Activated CD8-positive, alpha-beta memory T cell treated with anti-CD3 and anti-CD28 coated beads, Interleukin-2, amount 50 U/mL, for 48 hours (primary cell): ENCODE measurements at regions not wholly inside any gene's neighbourhood (a gene's known extent, or its start where the extent isn't known, plus 50 kb on each side); places are given as distances from the start of the nearest gene placed in this dataset.

Experiments used
- DNase-seq: peaks from one replicate; pipeline ENCODE4 v3.0.0-alpha.2; 2020

DNA sequence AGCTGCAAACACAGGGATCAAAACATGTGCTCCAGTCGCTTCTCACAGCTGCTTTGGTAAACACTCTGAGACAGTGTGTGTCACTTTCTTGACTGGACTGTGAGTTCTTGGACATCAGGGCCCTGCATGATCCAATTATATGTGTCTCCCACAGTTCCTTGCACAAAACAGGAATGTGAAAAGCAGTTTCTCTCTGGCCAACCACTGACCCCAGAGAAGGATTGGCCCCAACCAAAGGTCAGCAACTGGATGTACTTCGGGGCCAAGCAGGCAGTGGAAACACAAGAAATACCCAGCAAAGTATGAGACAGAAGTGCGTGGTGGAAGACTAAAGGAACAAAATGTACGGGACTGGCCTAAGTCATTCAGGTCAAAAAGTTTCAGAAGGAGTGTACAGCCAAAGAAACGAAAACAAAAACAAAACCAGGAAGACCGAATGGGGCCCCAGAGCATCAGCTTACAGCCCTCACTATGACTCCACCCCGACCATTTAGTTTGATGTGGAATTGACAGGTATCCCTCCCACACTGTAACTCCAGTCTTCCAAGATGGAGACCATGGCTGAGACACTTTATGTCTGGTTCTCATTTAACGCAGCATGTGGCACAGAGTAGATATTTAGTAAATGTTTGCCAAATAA lies 76.7 kb upstream of the LPP start:
- no peak for DNase-seq

DNA sequence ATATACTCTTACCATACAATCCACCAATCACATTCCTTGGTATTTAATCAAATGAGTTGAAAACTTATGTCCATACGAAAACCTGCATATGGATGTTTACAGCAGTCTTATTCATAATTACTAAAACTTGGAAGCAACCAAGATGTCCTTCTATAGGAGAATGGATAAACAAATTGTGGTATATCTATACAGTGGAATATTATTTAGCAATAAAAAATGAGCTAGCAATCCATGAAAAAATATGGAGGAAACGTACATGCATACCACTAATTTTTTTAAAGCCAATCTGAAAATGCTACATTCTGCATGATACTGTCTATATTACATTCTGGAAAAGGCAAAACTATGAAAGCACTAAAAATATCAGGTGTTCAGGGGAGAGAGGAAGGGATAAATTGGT lies 73.9 kb upstream of the LPP start:
- DNase-seq, result no peak

DNA sequence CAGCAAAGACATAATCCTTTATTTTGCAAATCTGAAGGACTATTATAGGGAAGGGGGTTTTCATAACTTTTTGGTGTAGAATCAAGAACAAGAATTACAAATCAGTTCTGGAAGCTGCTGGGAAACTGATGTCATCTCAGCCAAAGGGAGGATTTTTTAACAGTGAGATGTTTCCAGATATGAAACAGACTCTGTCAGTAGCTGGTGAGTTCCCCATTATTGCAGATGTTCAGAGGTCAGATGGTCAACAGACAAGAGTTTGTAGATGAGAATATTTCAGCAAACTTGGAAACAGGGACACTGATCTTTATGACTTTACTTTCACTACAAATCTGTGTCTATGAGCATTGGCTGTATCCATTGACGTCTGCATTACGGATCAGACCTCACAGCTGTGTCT lies 71.9 kb upstream of the LPP start:
- no peak for DNase-seq

DNA sequence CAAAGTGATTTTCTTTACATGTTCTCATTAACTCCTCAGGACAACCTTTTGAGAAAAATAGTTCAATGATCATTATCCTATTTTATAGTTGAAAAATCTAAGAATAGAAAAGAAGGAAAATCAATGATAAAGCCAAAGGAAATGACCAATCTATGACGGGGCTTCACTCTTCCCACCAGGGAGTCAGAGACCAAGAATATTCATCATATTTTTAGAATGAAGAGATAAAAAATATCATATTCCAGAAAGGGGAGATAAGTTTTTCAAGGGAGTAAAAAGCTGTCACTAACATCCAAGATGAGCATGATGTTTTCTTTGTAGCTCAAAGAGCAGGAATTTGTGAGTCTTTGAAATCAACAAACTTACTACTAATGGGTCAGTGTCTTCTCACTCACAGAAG lies 71.5 kb upstream of the LPP start:
- DNase-seq, result no peak

DNA sequence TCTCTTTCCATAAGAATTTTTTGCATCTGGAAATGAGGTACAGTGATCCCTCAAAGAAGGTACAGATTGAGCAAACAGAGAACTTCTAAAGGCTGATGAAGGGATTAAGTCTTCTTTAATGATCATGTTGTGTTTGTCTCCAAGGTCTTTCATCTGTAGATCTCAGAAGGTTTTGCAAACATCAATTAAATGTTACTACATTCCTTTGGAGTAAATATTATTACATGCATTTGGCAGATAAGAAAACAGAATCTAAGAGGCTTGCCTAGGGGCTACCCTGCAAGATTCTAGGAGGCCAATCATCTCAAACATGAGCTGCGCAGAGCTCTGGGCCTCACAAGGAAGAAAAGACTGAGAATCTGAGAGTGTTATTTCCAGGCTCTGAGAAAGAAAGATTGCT lies 70.9 kb upstream of the LPP start:
- DNase-seq, result no peak

DNA sequence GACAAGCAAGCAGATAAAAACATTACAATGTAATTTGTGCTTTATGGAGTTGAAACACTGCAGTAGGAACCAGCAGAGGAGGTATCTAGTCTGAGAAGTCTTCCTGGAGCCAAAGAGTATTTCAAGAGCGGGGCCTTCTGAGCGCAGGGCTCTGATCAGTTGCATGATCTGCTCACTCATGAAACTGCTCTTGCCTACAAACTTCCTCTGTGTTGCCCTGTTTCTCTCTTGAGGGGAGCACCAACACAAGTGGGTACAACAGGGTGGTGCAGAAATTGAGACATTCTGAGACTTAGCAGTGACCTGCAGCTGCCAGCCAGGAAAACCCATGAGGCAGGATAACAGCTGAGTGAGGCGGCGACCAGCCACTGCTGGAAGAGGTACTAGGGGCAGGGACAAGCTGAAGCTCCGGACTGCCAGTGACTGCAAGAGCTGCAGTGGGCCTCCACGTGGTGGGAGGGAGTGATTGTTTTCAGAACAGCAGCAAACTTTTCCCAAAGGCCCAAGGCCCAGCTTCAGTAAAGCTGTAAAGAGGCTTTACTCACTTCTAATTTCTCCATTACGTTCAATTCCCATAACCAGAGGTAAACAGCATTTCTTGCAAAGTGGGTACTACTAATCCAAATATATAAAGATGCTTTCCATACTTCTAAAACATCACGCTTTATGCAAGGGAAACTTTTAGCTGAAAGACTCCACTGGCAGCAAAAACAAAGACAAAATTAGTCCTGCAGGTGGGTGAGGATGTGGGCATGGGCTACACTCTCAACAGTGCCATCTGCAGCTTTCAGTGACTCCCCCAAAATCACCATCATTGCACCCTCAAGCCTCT lies 69.0 kb upstream of the LPP start:
- DNase-seq, result no peak

DNA sequence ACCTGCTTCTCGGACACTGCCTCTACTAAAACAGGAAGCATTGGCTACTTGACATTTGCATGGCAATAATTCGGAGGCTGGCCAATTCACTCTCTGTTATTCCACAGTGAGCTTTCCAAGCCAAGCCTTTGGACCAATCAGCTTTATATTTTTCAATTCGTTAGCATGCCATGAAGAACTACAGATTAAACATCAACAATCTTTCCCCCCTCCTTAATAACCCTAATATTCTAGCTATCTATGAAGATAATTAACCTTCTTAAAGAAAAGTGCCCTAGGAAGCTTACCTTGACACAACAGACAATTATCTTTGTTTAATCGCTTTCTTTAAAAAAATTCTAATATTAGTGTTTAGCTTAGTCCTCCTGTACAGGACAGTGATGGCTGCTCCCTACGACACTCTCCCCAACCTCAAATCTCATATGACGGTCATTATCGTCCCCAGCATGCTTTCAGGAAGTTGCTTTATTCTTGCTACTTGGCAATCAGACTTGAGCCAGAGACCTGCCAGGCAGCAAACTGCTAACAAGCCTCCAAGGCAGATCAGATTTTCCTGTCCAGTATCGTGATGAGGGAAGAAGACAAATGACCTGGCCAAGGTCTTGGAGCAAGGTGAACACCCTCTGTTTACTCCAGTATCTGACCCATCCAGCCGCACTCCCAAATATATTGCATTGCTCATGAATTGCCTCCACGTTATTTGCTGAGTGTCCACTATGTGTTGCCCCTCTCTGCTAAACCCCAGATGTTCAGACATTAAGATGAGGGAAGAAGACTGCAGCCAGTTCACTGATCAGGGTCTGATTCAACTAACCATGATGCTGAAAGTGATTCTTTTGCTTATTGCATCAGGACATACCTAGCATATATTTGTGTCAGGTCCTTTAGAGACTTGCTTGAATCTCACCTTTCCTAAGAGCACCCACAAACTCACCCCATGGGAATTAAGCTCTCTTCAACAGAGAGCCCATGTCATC lies 68.1 kb upstream of the LPP start:
- no peak for DNase-seq

DNA sequence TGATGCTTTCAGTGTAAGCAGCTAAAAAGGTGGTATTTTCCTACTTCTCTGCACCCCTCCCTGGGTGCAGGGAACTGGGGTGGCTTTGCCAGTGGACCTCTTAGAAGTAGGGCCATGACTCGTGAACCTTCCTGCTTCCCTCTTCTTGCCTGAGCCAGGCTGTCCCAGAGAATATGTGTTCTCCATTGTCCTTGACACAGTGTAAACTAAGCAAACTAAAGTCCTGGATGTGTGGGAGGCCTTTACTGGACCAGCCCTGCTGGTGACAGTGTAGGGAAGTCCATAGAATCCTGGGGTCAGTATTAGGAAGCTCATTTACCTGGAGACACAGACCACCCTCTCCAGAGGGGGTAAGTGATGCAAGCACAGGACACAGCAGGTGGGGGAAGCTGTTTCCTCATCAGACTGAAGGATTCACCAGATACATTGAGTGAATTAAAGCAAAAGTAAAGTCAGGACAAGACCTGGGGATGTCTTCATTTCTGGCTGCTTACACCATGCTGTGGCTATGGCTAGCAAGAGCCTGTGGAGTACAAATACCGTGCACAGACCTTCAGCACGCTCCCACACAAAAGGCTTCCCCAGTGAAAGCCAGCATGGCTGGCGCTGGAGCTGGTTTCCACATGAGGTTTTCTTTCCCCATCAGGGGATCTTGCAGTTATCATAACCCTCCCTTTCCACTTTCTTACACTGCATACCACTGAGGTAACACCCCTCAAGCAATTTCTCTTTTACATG lies 64.8 kb upstream of the LPP start:
- DNase-seq, result no peak

DNA sequence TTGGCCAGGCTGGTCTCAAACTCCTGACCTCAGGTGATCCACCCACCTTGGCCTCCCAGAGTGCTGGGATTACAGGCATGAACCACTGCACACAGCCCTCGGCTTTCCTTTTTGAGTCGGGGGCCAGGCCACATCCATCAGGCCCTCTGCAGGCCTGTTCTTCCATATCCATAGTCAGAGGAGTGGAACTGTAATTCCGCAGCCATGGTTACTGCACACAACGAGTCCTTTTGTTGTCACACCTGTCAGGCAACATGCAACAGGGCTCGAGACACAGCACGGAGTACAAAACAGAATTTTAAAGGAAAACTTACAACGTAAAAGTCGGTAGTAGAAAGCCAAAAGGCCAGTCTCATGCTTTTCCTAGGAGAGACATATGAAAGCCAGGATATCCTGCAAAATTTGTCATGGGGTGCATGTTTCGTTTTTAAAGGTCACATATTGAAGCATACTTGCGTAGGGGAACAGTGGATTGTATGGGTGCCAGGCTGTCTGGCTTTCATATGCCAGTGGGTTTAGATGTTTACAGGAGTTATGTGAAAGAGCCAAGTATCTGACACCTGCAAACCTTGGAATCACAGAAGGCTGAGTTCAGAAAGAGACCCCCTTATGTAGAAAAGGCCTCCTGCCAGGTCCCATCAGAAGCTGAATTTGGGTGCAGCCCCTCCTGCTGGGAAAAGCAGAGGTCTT lies 63.2 kb upstream of the LPP start:
- no peak for DNase-seq

DNA sequence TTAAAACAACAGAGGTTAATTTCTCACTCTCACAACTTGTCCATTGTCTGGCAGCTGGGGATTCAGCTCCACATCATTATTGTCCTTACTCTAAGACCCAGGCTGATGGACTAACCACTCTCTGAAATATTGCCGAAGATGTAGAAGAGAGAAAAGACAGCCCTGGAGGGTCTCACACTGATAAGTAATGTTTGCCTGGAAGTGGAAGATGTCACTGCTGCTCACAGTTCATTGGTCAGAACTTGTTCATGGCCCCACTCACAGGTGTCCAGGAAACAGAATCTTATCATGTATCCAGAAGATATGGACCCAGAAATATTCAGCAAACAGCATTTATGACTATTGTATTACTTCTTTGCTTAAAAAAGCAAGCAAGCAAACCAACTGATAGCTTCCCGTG lies 62.2 kb upstream of the LPP start:
- DNase-seq, result no peak

DNA sequence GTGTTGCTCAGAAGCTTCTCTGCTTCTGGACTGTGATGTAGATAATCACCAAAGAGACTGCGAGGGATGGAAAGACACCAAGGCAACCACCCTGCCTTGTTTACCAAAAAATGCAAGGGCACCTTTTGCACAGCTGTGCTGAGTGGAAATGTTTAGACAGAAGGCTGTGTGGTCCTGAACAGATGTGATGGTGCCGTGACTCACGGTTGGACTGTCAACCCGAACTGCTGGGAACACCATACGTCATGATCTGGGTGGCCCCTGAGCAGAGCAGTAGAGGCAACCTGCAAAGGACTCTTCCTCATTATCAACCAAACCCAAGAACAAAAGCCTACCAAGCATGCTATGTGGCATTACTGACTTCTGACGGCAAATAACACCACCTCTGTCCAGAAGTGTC lies 61.3 kb upstream of the LPP start:
- DNase-seq, result peak; percentile 67

DNA sequence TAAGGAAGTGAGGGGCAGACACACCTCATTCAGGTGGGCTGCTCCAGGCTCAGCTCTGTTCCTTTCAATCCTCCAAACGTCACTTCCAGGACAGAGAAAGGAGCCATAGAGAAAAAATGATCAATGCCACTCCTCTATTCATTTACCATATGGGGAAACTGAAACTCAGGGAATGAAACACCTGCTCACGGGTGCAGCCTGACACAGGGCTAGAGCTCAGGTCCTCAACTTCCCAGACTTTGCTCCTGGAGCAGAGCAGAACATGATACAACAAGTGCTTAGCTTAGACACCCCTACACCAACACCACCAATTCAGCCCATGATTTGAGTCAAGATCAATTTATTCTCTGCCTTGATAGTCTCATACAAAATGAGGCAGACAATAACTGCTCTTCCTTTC lies 58.5 kb upstream of the LPP start:
- no peak for DNase-seq

DNA sequence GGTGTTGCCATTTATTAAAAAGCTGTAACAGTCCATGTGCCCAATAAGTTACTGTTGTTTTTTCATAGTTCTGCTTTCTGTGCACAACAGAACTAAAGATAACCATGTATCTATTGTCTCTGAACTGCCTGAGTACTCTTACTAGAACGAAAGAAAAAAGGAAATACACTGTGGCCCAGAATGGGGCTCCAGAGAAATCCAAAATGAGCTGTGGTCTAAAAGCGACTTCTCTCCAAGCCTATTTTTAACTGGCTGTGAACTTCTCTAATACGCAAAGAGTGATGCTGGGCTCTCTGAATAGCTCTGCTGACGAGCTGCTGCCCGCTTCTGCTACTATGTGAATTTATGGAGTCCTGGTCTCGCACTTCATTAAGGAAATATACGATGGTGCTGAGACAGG lies 56.2 kb upstream of the LPP start:
- no peak for DNase-seq

DNA sequence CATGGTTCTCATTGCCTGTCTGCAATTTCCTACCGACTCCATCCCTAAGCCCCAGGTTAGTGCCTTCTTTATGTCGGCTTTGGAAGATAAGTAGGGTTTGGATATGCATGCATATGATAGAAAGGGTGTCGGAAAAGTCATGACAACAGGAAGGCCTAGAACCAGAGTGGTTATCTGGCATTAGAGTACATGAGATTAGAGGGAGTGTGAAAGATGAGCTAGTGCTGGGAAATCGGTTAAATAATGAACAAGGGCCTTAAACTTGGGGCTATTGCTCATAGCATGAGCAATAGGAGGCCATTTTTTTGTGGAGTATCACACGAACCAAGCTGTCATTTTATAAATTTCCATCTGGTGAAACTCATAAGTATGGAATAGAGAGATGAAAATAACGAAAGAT lies 54.0 kb upstream of the LPP start:
- DNase-seq, result no peak

DNA sequence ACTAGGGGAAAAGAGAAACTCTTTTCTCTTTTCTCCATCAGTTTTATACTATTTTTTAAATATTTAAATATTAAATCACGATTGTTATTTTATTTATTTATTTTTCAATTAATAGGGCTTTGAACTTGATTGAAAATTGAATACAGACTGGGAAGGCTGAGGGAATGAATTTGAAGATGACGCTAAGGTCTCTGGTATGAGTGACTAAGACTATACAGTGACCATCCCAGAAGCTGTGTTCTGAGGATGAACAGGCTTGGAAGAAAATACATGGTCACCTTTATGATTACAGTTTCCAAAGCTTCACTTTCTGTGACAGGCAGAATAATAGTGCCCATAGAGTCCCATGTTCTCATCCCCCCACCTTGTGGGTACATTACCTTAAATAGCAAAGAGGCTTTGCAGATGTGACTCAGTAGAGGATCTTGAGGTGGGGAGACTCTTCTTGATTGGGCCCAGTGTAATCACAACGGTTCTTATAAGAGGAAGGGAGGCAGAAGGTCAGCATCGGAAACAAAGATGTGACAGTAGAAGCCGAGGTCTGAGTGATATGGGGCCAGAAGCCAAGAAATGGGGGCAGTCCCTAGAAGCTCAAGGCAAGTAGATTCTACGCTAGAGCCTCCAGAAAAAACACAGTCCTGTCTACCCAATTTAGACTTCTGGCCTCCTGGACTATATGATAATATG lies 51.0 kb upstream of the LPP start:
- DNase-seq, result no peak

DNA sequence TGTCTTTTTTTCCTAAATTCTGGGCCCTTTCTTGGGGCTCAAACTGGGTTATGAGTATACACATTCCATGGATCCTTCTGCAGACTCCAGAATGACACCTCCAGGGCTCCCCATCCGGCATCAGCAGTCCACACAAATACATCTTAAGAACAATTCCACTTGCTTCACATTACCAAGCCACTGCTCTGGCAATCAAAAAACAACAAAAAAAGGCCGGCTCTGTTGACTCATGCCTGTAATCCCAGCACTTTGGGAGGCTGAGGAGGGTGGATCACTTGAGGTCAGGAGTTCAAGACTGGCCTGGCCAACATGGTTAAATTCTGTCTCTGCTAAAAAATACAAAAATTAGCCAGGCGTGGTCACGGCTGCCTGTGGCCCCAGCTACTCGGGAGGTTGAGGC lies 49.9 kb upstream of the LPP start:
- no peak for DNase-seq
